ENCODE measurements at regions not wholly inside any gene's neighbourhood (a gene's known extent, or its start where the extent isn't known, plus 50 kb on each side); places are given as distances from the start of the nearest gene placed in this dataset.

- intact Hi-C loops (cut with micrococcal nuclease), result no loop called here
- ATAC-seq (no peak), DNase-seq (no peak)
- H3K27me3 ChIP-seq (ENCODE audit: control insufficient read depth, insufficient read depth, low read length), result no peaks in the 10 kb centered on the region
- TF ChIP-seq CTCF (IDR thresholded peaks at IDR 0.05), result no peak
- no peaks in the 10 kb centered on the region for H3K36me3 ChIP-seq (ENCODE audit: control insufficient read depth, insufficient read depth, low read length)
- H3K27ac ChIP-seq (ENCODE audit: low read length), result no peak overlapping the region
- H3K4me3 ChIP-seq (ENCODE audit: low read length), result no peak overlapping the region
- H3K4me1 Mint-ChIP-seq, result no peaks in the 10 kb centered on the region
- H3K9me3 ChIP-seq (ENCODE audit: control insufficient read depth, insufficient read depth, low read length), result no peaks in the 10 kb centered on the region
- H3K27me3 Mint-ChIP-seq (ENCODE audit: low read depth in 2 of 2), result no peaks in the 10 kb centered on the region
- no peaks in the 10 kb centered on the region for H3K36me3 Mint-ChIP-seq
- WGBS (ENCODE audit: insufficient coverage), result 64% methylated on average over 3 of the region's 3 CpGs
- H3K4me3 Mint-ChIP-seq, result no peak overlapping the region
- H3K4me1 ChIP-seq (ENCODE audit: control insufficient read depth, insufficient read depth, low read length), result no peaks in the 10 kb centered on the region
- H3K9me3 Mint-ChIP-seq, result peaks cover 9 to 19% of the 10 kb centered on the region in 2 donors
- H3K27ac Mint-ChIP-seq, result no peak overlapping the region
Measured at GRCh38 chr4:31598639-31599038, 878.5 kb downstream of the PCDH7 start.

GRCh38 chr4:31601793-31602192, 881.6 kb downstream of the PCDH7 start:
- H3K9me3 ChIP-seq (ENCODE audit: control insufficient read depth, insufficient read depth, low read length), result no peaks in the 10 kb centered on the region
- no peak overlapping the region for H3K4me3 Mint-ChIP-seq
- intact Hi-C loops (cut with micrococcal nuclease), result no loop called here
- H3K36me3 Mint-ChIP-seq, result no peaks in the 10 kb centered on the region
- H3K27me3 ChIP-seq (ENCODE audit: control insufficient read depth, insufficient read depth, low read length), result no peaks in the 10 kb centered on the region
- no peak overlapping the region for H3K27ac ChIP-seq (ENCODE audit: low read length)
- no peak for DNase-seq
- H3K27me3 Mint-ChIP-seq (ENCODE audit: low read depth in 2 of 2), result no peaks in the 10 kb centered on the region
- no peak for TF ChIP-seq CTCF (IDR thresholded peaks at IDR 0.05)
- no peaks in the 10 kb centered on the region for H3K4me1 ChIP-seq (ENCODE audit: control insufficient read depth, insufficient read depth, low read length)
- H3K4me1 Mint-ChIP-seq, result no peaks in the 10 kb centered on the region
- no peak overlapping the region for H3K4me3 ChIP-seq (ENCODE audit: low read length)
- no peak for ATAC-seq
- no peaks in the 10 kb centered on the region for H3K36me3 ChIP-seq (ENCODE audit: control insufficient read depth, insufficient read depth, low read length)
- no peak overlapping the region for H3K27ac Mint-ChIP-seq
- H3K9me3 Mint-ChIP-seq, result peaks cover 9 to 16% of the 10 kb centered on the region in 2 donors

- Histone ChIP-seq H3K9me3 (ENCODE audit: control insufficient read depth, insufficient read depth, low read length) (peaks cover 11% of the 10 kb centered on the region), H3K4me1 (ENCODE audit: control insufficient read depth, insufficient read depth, low read length) (no peaks in the 10 kb centered on the region), H3K4me3 (ENCODE audit: low read length) (no peak overlapping the region), H3K27ac (ENCODE audit: low read length) (no peak overlapping the region), H3K27me3 (ENCODE audit: control insufficient read depth, insufficient read depth, low read length) (no peaks in the 10 kb centered on the region), H3K36me3 (ENCODE audit: control insufficient read depth, insufficient read depth, low read length) (no peaks in the 10 kb centered on the region)
- no peak for ATAC-seq
- no peak overlapping the region for H3K4me3 Mint-ChIP-seq
- H3K27me3 Mint-ChIP-seq (ENCODE audit: low read depth in 2 of 2), result no peaks in the 10 kb centered on the region
- H3K27ac Mint-ChIP-seq, result no peak overlapping the region
- H3K4me1 Mint-ChIP-seq, result no peaks in the 10 kb centered on the region
- H3K9me3 Mint-ChIP-seq, result peaks cover 3 to 7% of the 10 kb centered on the region in 2 donors
- WGBS (ENCODE audit: insufficient coverage), result 69% methylated on average over 7 of the region's 7 CpGs
- no peak for DNase-seq
- TF ChIP-seq CTCF (IDR thresholded peaks at IDR 0.05), result no peak
- H3K36me3 Mint-ChIP-seq, result peaks cover 8% of the 10 kb centered on the region
- intact Hi-C loops (cut with micrococcal nuclease), result no loop called here
Measured at GRCh38 chr4:31613946-31614623, 893.9 kb downstream of the PCDH7 start.

- H3K9me3 Mint-ChIP-seq, result peaks cover 7 to 8% of the 10 kb centered on the region in 2 donors
- H3K4me3 Mint-ChIP-seq, result no peak overlapping the region
- Histone ChIP-seq H3K27me3 (ENCODE audit: control insufficient read depth, insufficient read depth, low read length) (no peaks in the 10 kb centered on the region), H3K4me3 (ENCODE audit: low read length) (no peak overlapping the region), H3K9me3 (ENCODE audit: control insufficient read depth, insufficient read depth, low read length) (peaks cover 11% of the 10 kb centered on the region), H3K36me3 (ENCODE audit: control insufficient read depth, insufficient read depth, low read length) (no peaks in the 10 kb centered on the region), H3K4me1 (ENCODE audit: control insufficient read depth, insufficient read depth, low read length) (no peaks in the 10 kb centered on the region), H3K27ac (ENCODE audit: low read length) (no peak overlapping the region)
- ATAC-seq, result no peak
- DNase-seq, result no peak
- TF ChIP-seq CTCF (IDR thresholded peaks at IDR 0.05), result no peak
- 85% methylated on average over 1 of the region's 1 CpG for whole genome bisulfite sequencing (ENCODE audit: insufficient coverage)
- H3K4me1 Mint-ChIP-seq, result no peaks in the 10 kb centered on the region
- H3K27ac Mint-ChIP-seq, result no peak overlapping the region
- peaks cover 8% of the 10 kb centered on the region for H3K36me3 Mint-ChIP-seq
- intact Hi-C loops (cut with micrococcal nuclease), result no loop called here
- no peaks in the 10 kb centered on the region for H3K27me3 Mint-ChIP-seq (ENCODE audit: low read depth in 2 of 2)
Measured at GRCh38 chr4:31617667-31618066, 897.5 kb downstream of the PCDH7 start.

Data from natural killer cell (primary cell).